Cardiac muscle cell (in vitro differentiated cells and primary cell): ENCODE measurements at regions not wholly inside any gene's neighbourhood (a gene's known extent, or its start where the extent isn't known, plus 50 kb on each side); places are given as distances from the start of the nearest gene placed in this dataset.

Experiments used
- DNase-seq, 2 donors: peaks; one replicate each; pipeline versions ENCODE4 v3.0.0 to v3.0.0-alpha.2; 2010 to 2017; ENCODE audit warnings: low read depth in 1 of 2, low spot score in 1 of 2
- H3K27ac ChIP-seq: fragments of 200-600 bp; sonication (generic); 2 replicates; pipeline ENCODE4 v1.5.1; 2016
- H3K27me3 ChIP-seq: fragments of 200-600 bp; sonication (generic); 2 replicates; pipeline ENCODE4 v1.6.0; 2016; ENCODE audit warnings: control low read depth
- H3K36me3 ChIP-seq: fragments of 200-600 bp; sonication (generic); 2 replicates; pipeline ENCODE4 v1.5.1; 2016; ENCODE audit warnings: control low read depth
- H3K4me1 ChIP-seq: fragments of 200-600 bp; sonication (generic); 2 replicates; pipeline ENCODE4 v1.8.1; 2017; ENCODE audit warnings: low read depth, mild to moderate bottlenecking, mixed run types
- H3K4me3 ChIP-seq: fragments of 200-600 bp; sonication (generic); 2 replicates; pipeline ENCODE4 v1.5.1; 2016; ENCODE audit warnings: mild to moderate bottlenecking
- H3K9me3 ChIP-seq: fragments of 200-600 bp; sonication (generic); 2 replicates; pipeline ENCODE4 v1.5.1; 2017; ENCODE audit warnings: low read depth, mild to moderate bottlenecking, control low read depth
- TF ChIP-seq, protein P1 (sequence below): IDR thresholded peaks from 2 replicates; pipeline ENCODE4 v1.5.1; 2012; ENCODE audit warnings: low read depth, mild to moderate bottlenecking, low read length

- no peaks in the 10 kb centered on the region for H3K36me3 ChIP-seq
- no peak overlapping the region for H3K4me3 ChIP-seq
- H3K27me3 ChIP-seq, result no peaks in the 10 kb centered on the region
- H3K9me3 ChIP-seq, result no peaks in the 10 kb centered on the region
- no peaks in the 10 kb centered on the region for H3K4me1 ChIP-seq
- H3K27ac ChIP-seq, result no peak overlapping the region
- DNase-seq, result no peak
- TF ChIP-seq, protein P1, sequence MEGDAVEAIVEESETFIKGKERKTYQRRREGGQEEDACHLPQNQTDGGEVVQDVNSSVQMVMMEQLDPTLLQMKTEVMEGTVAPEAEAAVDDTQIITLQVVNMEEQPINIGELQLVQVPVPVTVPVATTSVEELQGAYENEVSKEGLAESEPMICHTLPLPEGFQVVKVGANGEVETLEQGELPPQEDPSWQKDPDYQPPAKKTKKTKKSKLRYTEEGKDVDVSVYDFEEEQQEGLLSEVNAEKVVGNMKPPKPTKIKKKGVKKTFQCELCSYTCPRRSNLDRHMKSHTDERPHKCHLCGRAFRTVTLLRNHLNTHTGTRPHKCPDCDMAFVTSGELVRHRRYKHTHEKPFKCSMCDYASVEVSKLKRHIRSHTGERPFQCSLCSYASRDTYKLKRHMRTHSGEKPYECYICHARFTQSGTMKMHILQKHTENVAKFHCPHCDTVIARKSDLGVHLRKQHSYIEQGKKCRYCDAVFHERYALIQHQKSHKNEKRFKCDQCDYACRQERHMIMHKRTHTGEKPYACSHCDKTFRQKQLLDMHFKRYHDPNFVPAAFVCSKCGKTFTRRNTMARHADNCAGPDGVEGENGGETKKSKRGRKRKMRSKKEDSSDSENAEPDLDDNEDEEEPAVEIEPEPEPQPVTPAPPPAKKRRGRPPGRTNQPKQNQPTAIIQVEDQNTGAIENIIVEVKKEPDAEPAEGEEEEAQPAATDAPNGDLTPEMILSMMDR, result no peak
Observed at GRCh38 chr3:161800985-161801559, 304.5 kb downstream of the OTOL1 start.

DNA sequence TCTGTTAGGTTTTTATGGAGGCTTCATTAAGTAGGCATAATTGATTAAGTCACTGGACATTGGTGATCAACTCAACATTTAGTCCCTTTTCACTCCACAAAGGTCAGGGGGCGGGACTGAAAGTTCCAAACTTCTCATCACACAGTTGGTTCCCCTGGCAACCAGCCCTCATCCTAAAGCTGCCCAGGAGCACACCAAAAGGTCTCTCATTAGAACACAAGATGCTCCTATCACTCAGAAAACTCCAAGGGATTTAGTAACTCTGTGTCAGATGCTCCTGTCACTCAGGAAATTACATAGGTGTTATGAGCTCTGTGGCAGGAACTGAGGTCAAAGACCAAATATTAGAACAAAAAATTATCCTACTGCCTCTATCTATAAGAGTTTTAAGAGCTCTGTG lies 321.5 kb downstream of the OTOL1 start:
- Histone ChIP-seq H3K4me1 (no peaks in the 10 kb centered on the region), H3K4me3 (no peak overlapping the region), H3K27me3 (no peaks in the 10 kb centered on the region), H3K27ac (no peak overlapping the region), H3K9me3 (no peaks in the 10 kb centered on the region), H3K36me3 (no peaks in the 10 kb centered on the region)
- no peak for DNase-seq
- TF ChIP-seq, protein P1, result no peak

- Histone ChIP-seq H3K4me1 (no peaks in the 10 kb centered on the region), H3K27ac (no peak overlapping the region), H3K4me3 (no peak overlapping the region), H3K36me3 (no peaks in the 10 kb centered on the region), H3K9me3 (no peaks in the 10 kb centered on the region), H3K27me3 (no peaks in the 10 kb centered on the region)
- no peak for DNase-seq
- TF ChIP-seq, protein P1, result no peak
Observed at GRCh38 chr3:161821591-161821990, 325.0 kb downstream of the OTOL1 start.

DNA sequence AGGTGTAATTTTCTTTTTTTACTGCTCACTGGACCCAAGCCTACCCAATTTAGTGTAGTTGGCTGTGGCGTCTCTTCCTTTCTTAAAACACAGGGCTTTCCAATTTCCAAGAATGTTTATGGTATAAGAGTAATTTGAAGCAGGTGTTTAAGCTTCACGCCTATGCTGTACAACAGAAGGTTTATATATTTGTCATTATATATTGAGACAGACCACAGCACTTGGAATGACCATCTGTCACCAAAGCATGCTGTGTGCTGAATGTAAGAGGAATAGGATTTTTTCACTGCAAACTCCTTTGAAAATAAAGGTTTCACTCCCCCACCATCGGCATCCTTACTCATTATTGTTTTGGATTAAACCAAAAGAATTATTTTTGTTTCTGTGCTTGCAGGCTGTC lies 325.7 kb downstream of the OTOL1 start:
- no peaks in the 10 kb centered on the region for H3K9me3 ChIP-seq
- no peaks in the 10 kb centered on the region for H3K27me3 ChIP-seq
- H3K27ac ChIP-seq, result no peak overlapping the region

GRCh38 chr3:161823910-161824309 lies 327.3 kb downstream of the OTOL1 start:
- no peak for DNase-seq
- no peaks in the 10 kb centered on the region for H3K4me1 ChIP-seq
- H3K27me3 ChIP-seq, result no peaks in the 10 kb centered on the region
- H3K27ac ChIP-seq, result no peak overlapping the region
- TF ChIP-seq, protein P1, result no peak
- H3K36me3 ChIP-seq, result no peaks in the 10 kb centered on the region
- H3K4me3 ChIP-seq, result no peak overlapping the region
- H3K9me3 ChIP-seq, result no peaks in the 10 kb centered on the region

More for the DNA sequence above, 325.7 kb downstream of the OTOL1 start:
- no peak for DNase-seq
- Histone ChIP-seq H3K4me3 (no peak overlapping the region), H3K36me3 (no peaks in the 10 kb centered on the region), H3K4me1 (no peaks in the 10 kb centered on the region)
- TF ChIP-seq, protein P1, result no peak
